ENCODE measurements at regions not wholly inside any gene's neighbourhood (a gene's known extent, or its start where the extent isn't known, plus 50 kb on each side); places are given as distances from the start of the nearest gene placed in this dataset.

DNA sequence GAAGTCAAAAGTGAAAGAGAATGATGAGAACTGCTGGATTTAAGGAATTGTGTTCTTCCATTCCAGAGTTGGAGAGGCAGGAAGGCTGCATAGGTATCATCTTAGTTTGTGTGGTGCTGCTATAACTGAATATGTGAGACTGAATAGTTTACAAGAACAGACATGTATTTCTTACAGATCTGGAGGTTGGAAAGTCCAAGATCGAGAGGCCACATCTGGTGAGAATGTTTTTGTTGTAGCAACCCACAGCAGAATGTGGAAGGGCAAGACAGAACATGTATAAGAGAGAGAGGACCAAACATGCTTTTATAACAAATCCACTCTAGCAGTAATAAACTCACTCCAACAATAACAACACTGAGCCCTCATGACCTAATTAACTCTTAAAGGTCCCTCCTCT lies 408.6 kb downstream of the FAM47B start:
- TF ChIP-seq, protein P1, sequence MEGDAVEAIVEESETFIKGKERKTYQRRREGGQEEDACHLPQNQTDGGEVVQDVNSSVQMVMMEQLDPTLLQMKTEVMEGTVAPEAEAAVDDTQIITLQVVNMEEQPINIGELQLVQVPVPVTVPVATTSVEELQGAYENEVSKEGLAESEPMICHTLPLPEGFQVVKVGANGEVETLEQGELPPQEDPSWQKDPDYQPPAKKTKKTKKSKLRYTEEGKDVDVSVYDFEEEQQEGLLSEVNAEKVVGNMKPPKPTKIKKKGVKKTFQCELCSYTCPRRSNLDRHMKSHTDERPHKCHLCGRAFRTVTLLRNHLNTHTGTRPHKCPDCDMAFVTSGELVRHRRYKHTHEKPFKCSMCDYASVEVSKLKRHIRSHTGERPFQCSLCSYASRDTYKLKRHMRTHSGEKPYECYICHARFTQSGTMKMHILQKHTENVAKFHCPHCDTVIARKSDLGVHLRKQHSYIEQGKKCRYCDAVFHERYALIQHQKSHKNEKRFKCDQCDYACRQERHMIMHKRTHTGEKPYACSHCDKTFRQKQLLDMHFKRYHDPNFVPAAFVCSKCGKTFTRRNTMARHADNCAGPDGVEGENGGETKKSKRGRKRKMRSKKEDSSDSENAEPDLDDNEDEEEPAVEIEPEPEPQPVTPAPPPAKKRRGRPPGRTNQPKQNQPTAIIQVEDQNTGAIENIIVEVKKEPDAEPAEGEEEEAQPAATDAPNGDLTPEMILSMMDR (IDR thresholded peaks at IDR 0.05; ENCODE audit: insufficient read depth in 1 of 2, low read depth in 1 of 2, low read length in 1 of 2, severe bottlenecking in 1 of 2, unreplicated experiment in 1 of 2) = no peak
- H3K9me3 ChIP-seq = no peaks in the 10 kb centered on the region
- Mint-ChIP-seq H3K27ac (ENCODE audit: unreplicated experiment) (no peak overlapping the region), H3K4me1 (ENCODE audit: low read depth, unreplicated experiment) (no peaks in the 10 kb centered on the region), H3K4me3 (ENCODE audit: unreplicated experiment) (no peak overlapping the region), H3K27me3 (ENCODE audit: insufficient read depth, unreplicated experiment) (no peaks in the 10 kb centered on the region), H3K9me3 (ENCODE audit: unreplicated experiment) (no peaks in the 10 kb centered on the region), H3K36me3 (ENCODE audit: insufficient read depth, unreplicated experiment) (no peaks in the 10 kb centered on the region)
- intact Hi-C loops (cut with micrococcal nuclease; ENCODE audit: unreplicated experiment) = no loop called here
- H3K4me1 ChIP-seq = no peaks in the 10 kb centered on the region
- no peaks in the 10 kb centered on the region for H3K27me3 ChIP-seq (replicated peaks; ENCODE audit: control insufficient read depth, insufficient read depth, low read length)
- CTCF ChIA-PET = no interaction called here
- H3K36me3 ChIP-seq (ENCODE audit: control insufficient read depth, insufficient read depth, low read length) = no peaks in the 10 kb centered on the region
- H3K4me3 ChIP-seq (ENCODE audit: low read depth, low read length) = no peak overlapping the region
- POLR2A ChIA-PET = no interaction called here
- no peak for DNase-seq
- BruUV-seq (replicated peaks) = no TSS peak

DNA sequence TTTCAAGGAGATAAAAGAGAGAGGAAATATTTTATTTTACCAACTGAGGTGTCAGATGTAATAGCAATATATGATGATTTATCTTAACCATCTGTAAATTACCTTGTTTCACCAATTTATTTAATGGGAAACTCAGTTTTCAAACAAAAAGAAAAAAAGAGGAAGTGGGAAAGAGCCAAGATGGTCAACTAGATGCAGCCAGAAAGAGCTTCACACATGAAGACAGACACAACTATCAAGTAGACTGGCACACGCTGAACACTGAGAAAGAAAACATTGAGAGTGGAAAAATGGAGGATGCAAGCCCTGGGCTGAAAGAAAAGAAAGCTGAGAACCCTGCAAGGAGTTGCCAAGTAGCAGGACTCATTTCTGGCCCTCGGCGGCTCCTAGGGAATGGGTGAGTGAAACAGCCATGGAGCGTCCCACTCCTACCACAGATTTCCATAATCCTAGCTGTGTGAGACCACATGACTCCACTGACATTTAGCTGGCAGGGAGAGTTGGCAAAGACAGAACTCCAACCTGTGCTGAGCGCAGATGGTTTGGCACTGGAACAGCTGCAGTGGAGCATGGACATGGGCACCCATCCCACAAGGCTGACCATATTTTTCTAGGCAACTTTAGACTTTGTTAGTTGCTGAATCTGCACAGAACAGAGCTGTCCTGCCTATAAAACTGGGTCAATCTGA lies 409.3 kb downstream of the FAM47B start:
- Histone ChIP-seq H3K9me3 (no peaks in the 10 kb centered on the region), H3K4me3 (ENCODE audit: low read depth, low read length) (no peak overlapping the region), H3K27me3 (replicated peaks; ENCODE audit: control insufficient read depth, insufficient read depth, low read length) (no peaks in the 10 kb centered on the region), H3K36me3 (ENCODE audit: control insufficient read depth, insufficient read depth, low read length) (no peaks in the 10 kb centered on the region), H3K4me1 (no peaks in the 10 kb centered on the region)
- ChIA-PET CTCF (no interaction called here), POLR2A (no interaction called here)
- intact Hi-C loops (cut with micrococcal nuclease; ENCODE audit: unreplicated experiment) = no loop called here
- BruUV-seq (replicated peaks) = no TSS peak
- no peaks in the 10 kb centered on the region for H3K36me3 Mint-ChIP-seq (ENCODE audit: insufficient read depth, unreplicated experiment)
- DNase-seq = no peak
- no peaks in the 10 kb centered on the region for H3K27me3 Mint-ChIP-seq (ENCODE audit: insufficient read depth, unreplicated experiment)
- no peak overlapping the region for H3K4me3 Mint-ChIP-seq (ENCODE audit: unreplicated experiment)
- H3K9me3 Mint-ChIP-seq (ENCODE audit: unreplicated experiment) = no peaks in the 10 kb centered on the region
- no peaks in the 10 kb centered on the region for H3K4me1 Mint-ChIP-seq (ENCODE audit: low read depth, unreplicated experiment)
- H3K27ac Mint-ChIP-seq (ENCODE audit: unreplicated experiment) = no peak overlapping the region
- TF ChIP-seq, protein P1 (IDR thresholded peaks at IDR 0.05; ENCODE audit: insufficient read depth in 1 of 2, low read depth in 1 of 2, low read length in 1 of 2, severe bottlenecking in 1 of 2, unreplicated experiment in 1 of 2) = no peak

DNA sequence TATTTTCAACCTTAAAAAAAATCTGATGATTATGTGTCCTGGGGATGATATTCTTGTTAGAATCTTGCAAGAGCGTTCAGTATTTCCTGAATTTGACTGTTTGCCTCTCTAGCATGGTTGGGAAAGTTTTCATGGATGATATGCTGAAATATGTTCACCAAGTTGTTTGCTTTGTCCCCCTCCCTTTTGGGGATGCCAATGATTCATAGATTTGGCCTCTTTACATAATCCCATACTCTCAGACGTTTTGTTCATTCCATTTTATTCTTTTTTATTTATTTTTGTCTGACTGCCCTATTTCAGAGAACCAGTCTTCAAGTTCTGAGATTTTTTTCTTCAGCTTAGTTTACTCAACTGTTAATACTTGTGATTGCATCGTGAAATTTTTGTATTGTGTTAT lies 415.1 kb downstream of the FAM47B start:
- H3K27ac Mint-ChIP-seq (ENCODE audit: unreplicated experiment) = no peak overlapping the region
- H3K27me3 ChIP-seq (replicated peaks; ENCODE audit: control insufficient read depth, insufficient read depth, low read length) = no peaks in the 10 kb centered on the region
- H3K4me3 ChIP-seq (ENCODE audit: low read depth, low read length) = no peak overlapping the region
- H3K9me3 ChIP-seq = no peaks in the 10 kb centered on the region
- no peaks in the 10 kb centered on the region for H3K4me1 ChIP-seq
- TF ChIP-seq, protein P1 (IDR thresholded peaks at IDR 0.05; ENCODE audit: insufficient read depth in 1 of 2, low read depth in 1 of 2, low read length in 1 of 2, severe bottlenecking in 1 of 2, unreplicated experiment in 1 of 2) = no peak
- H3K4me3 Mint-ChIP-seq (ENCODE audit: unreplicated experiment) = no peak overlapping the region
- POLR2A ChIA-PET = no interaction called here
- BruUV-seq (replicated peaks) = no TSS peak
- no peaks in the 10 kb centered on the region for H3K36me3 Mint-ChIP-seq (ENCODE audit: insufficient read depth, unreplicated experiment)
- H3K9me3 Mint-ChIP-seq (ENCODE audit: unreplicated experiment) = no peaks in the 10 kb centered on the region
- no peaks in the 10 kb centered on the region for H3K27me3 Mint-ChIP-seq (ENCODE audit: insufficient read depth, unreplicated experiment)
- CTCF ChIA-PET = no interaction called here
- no peaks in the 10 kb centered on the region for H3K4me1 Mint-ChIP-seq (ENCODE audit: low read depth, unreplicated experiment)
- H3K36me3 ChIP-seq (ENCODE audit: control insufficient read depth, insufficient read depth, low read length) = no peaks in the 10 kb centered on the region
- intact Hi-C loops (cut with micrococcal nuclease; ENCODE audit: unreplicated experiment) = no loop called here
- no peak for DNase-seq
